ENCODE measurements at regions not wholly inside any gene's neighbourhood (a gene's known extent, or its start where the extent isn't known, plus 50 kb on each side); places are given as distances from the start of the nearest gene placed in this dataset.
"Not testable (repeated sequence)": the region's sequence is repeated elsewhere in the genome, so short reads cannot be mapped to it uniquely, and the experiment has no call there.

DNA sequence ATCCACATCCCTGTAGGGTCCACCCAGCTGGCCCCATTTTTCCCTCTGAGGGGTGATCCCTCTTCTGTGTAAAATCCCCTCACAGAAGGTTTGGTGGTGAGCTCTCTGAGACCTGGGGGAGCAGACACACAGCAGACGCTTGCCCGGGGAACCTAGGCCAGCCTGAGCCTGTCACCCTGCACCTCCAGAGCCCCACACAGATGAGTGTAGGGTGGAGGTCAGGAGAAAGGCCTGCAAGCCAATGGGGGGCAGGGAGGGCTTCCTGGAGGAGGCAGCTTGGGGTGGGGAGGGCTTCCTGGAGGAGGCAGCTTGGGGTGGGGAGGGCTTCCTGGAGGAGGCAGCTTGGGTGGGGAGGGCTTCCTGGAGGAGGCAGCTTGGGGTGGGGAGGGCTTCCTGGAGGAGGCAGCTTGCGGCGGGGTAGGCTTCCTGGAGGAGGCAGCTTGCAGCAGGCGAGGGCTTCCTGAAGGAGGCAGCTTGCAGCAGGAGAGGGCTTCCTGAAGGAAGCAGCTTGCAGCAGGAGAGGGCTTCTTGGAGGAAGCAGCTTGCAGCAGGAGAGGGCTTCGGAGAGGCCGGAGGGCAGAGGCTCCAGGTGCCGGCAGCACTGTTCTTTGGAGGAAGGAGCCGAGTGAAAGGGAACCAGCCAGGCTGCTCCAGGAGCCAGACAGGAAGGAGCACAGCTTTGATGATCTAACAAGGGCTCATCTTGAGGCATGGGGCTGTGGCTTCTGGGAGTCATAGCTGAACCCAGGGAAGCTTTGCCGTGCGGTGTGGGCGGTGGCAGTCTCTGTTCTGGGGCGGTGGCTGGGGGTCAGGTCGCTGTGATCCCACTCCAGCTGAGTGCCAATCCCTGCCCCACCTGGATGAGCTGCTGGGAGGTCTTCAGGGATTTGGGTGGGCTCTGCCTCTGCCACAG is 83.7 kb upstream of the ZNF469 start:
- DNase-seq (ENCODE audit: low read depth in 1 of 2, low spot score in 1 of 2): no peak

GRCh38 chr16:88299751-88300462 is 82.9 kb upstream of the ZNF469 start:
- DNase-seq (ENCODE audit: low read depth in 1 of 2, low spot score in 1 of 2): no peak

DNA sequence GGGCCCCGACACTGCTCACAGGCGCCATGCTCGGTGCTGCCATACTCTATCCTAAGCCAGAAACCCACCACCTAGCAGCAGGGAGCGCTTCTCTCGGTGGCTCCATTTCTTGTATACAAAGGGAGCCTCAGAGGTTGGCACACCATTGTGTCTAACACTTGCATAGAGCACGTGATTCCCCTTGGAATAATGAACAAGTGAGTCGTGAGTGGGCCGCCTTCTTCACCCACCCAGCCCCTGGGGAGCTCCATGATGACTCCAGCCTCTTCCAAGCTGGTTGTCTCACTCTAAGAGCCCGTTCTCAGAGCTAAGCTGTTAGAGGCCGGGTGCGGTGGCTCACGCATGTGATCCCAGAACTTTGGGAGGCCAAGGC is 82.3 kb upstream of the ZNF469 start:
- no peak for DNase-seq (ENCODE audit: low read depth in 1 of 2, low spot score in 1 of 2)

DNA sequence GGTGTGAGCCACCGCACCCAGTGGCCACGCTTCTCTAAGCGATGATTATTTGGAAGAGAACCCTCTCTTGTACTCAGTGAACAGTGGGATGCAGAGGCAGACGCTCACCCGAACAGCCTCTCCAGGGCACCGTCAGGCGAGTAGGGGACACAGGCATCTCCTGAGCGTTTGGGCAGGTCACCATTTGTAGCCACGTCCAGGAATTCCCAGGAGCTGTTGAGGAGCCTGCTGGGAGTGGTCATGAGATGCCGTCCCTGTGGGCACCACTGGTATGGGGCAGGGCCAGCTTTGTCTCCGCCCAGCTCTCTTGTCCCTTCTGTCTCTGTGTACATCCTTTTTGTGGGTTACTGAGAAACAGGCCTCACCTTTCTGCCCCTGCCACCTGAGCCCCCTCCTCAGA is 81.3 kb upstream of the ZNF469 start:
- no peak for DNase-seq (ENCODE audit: low read depth in 1 of 2, low spot score in 1 of 2)

GRCh38 chr16:88301886-88302285 is 80.9 kb upstream of the ZNF469 start:
- DNase-seq (ENCODE audit: low read depth in 1 of 2, low spot score in 1 of 2): no peak

DNA sequence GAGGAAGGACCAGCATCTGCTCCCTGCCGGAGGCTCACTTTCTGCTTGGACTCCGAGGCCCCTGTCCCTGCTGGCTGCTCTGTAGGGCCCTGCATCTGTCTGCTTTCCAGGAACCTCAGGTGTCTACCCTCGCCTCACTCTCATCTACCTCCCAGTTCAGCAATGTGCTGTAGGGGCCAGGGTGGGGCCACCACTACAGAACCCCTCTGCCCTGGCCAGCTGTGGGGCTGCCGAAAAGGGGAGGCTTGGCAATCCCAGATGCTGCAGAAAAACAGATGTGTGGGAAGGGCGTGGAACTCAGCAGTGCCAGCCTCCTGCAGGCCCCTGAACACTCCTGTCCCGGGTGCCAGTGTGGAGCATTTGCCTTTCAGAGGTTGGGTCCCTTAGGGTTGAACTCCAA is 80.1 kb upstream of the ZNF469 start:
- no peak for DNase-seq (ENCODE audit: low read depth in 1 of 2, low spot score in 1 of 2)

- no peak for DNase-seq (ENCODE audit: low read depth in 1 of 2, low spot score in 1 of 2)
These were observed 79.4 kb upstream of the ZNF469 start for GRCh38 chr16:88303405-88303804.

DNA sequence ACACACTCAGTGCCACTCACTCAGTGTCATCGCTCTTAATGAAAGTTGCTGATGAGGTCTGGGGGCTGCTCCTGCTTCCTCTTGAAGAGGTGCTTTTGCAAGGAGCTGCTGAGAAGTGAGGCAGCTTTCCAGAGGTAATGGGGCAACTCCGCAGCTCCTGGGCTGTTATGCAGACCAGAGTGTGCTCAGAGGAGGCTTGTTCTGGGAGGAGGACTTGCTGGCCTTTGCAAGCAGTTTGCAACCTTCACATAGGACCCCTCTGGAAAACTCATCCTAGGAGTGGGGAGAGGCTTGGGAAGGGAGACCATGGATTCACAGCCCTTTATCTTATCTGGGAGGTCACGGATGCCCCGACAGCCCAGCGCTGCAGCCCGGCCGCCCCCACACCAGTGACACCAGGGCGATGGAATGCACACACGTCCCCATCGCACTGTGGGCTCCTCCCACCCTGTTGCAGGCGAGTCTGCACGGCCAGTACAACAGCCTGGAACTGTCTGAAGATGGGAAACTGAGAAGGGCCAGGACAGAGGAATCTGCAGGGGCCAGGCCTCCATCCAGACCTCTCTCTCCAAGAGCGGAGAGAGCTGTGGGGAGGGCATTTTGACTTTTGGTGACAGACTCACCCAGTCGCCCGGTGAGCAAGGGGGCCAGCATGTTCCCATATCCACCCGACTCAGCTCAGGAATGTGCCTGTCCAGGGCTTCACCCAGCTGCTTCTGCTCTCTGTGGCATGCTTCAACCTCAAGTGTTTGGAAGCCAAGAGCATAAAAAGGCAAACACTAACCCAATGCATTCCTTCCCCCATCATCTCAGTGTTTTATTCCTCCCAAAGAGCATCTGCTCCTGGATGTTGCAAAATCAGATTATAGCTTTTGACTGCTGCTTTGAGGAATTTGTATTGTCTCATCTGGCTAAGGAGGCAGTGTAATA is 78.6 kb upstream of the ZNF469 start:
- no peak for DNase-seq (ENCODE audit: low read depth in 1 of 2, low spot score in 1 of 2)

GRCh38 chr16:88305176-88305575 is 77.6 kb upstream of the ZNF469 start:
- DNase-seq (ENCODE audit: low read depth in 1 of 2, low spot score in 1 of 2): no peak

DNA sequence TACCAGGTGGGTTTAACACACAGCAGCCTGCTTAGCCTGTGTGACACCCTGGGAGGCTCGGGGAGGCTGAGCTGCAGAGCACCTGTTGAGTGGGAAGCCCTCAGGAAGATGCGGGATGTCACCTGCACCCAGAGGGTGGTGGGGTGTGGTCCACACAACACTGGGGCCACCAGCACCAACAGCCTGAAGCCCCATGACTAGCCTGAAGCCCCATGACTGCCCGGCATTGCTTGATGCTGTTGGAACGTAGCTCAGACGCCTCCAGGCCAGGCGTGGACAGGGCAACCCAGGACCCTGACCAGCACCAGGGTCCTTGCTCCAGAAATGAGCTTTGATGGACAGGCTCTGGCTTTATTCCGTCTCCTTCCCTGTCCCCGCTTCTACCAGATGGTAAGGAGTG is 76.3 kb upstream of the ZNF469 start:
- DNase-seq (ENCODE audit: low read depth in 1 of 2, low spot score in 1 of 2): no peak

DNA sequence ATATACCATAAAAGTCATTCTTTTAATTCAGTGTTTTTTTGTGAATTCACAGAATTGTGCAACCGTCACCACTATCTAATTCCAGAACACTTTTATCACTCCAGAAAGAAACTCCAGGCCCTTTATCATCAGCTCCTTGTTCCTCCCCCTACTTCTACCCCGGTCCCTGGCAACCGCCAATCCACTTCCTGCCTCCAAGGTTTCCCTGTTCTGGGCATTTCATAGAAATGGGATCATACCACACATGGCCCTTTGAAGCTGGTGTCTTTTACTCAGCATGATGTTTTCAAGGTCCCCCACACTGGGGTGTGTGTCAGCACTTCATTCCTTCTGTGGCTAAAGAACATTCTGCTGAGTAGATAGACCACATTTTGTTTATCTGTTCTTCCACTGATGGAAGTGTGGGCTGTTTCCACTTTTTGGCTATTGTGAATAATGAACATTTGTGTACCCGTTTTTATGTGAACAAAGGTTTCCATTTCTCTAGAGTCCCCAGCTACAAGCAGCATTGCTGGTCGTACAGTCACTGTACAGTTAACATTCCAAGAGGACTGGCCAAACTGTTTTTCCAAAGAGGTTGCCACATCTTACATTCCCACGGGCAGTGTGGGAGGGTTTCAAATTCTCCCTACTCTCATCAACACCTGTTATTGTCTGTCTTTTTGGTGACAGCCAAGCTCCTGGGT is 75.8 kb upstream of the ZNF469 start:
- no peak for DNase-seq (ENCODE audit: low read depth in 1 of 2, low spot score in 1 of 2)

DNA sequence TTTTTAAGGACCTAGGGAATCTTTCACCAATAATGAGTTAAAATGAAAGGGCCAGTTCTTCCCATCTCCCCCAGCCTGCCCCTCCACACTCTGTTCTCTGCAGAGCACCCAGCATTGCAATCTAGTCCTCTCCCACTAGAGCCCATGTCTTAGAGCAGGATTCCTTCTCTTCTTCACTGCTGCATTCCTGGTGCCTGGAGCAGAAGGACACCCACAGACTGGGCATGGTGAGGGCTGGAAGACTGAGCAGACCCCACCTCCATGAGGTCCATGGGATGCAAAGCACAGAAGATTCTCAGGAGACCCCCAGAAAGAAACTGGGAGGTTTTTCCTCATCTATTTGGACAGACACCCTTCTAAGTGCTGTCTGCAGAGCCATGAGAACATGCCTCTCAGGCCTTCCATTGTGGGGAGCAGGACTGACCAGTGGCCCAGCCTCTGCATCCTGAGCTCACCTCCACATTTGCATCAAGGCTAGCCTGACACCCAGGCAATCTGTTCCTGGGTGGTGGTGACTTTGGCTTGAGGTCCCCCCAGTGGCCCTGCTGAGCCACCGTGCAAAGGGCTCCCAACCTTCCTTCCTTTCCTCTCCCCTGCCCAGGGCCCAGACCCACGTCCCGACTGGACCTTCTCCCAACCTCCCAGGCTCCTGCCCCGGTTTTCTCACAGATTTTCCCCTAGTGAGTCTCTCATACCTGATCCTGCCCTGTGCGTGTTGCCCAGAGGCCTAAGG is 74.2 kb upstream of the ZNF469 start:
- DNase-seq (ENCODE audit: low read depth in 1 of 2, low spot score in 1 of 2): no peak

DNA sequence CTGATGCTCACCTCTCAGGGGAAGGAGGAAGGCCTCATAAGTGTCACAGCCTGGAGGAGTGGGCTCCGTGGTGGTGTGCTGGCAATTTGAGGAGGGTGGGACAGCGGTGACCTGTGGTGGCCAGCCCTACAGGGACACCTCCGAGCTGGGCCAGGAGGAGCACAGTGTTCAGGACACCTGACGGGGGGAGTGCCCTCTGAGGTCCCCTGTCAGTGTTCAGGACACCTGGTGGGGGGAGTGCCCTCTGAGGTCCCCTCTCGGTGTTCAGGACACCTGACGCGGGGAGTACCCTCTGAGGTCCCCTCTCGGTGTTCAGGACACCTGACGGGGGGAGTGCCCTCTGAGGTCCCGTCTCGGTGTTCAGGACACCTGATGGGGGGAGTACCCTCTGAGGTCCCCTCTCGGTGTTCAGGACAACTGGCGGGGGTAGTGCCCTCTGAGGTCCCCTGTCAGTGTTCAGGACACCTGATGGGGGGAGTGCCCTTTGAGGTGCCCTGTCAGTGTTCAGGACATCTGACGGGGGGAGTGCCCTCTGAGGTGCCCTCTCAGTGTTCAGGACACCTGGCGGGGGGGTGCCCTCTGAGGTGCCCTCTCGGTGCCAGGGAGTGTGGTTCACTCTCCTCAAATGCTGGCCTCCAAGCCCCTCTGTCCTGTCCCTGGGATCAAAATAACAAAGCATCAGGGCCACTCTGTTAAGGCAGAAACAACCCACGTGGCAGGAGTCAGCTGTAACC is 73.4 kb upstream of the ZNF469 start:
- DNase-seq (ENCODE audit: low read depth in 1 of 2, low spot score in 1 of 2): no peak

DNA sequence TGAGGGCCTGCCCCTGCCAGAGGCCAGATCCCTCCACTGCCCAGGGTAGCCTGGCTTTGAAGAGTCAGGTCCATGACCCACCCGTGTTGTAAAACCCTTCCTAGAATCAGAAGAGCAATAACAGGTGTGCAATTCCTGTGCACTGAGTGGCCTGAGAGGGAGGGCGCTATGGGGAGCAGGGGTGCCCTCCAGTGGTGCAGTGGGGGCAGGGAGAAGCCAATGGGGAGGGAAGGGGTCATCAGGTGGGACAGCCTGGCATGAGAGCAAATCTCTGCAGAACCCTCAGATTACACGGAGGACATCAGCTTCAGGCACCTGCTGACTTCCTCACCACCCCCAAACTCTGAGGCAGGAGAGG is 72.9 kb upstream of the ZNF469 start:
- no peak for DNase-seq (ENCODE audit: low read depth in 1 of 2, low spot score in 1 of 2)

DNA sequence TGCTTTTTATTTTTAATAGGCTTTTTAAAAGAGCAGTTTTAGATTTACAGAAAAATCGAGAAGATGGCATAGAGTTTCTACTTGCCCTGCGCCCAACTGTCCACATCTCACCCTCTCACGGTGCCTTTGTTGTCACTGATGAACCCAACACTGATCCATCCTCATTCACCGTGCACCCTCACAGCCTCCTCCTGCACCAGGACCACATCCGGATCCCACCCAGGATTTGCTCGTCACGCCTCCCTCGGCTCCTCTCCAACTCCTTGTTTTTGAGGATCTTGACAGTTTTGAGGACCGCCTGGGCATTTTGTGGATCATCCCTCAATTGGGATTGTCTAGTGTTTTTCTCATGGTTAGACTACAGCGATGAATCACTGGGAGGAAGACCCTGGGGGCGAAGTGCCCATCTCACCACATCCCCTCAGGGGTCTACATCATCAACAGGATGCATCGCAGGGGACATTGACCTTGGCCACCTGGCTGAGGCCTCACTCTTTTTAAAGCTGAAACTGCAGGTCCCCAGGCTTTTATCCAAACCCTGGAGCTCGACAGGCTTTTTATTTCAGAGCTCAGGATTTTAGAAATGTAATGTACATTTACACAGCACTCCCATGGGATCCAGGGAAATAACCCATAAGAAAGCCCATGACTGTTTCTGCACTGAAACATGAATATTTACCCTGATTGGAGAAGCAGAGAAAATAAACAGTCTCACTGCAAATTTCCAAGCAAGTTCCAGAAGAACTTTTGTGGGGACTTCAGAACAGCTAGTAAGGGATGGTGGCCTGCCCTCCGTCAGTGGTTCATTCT is 71.8 kb upstream of the ZNF469 start:
- DNase-seq (ENCODE audit: low read depth in 1 of 2, low spot score in 1 of 2): no peak

GRCh38 chr16:88311860-88312259 is 70.9 kb upstream of the ZNF469 start:
- not testable (repeated sequence) for DNase-seq (ENCODE audit: low read depth in 1 of 2, low spot score in 1 of 2)

DNA sequence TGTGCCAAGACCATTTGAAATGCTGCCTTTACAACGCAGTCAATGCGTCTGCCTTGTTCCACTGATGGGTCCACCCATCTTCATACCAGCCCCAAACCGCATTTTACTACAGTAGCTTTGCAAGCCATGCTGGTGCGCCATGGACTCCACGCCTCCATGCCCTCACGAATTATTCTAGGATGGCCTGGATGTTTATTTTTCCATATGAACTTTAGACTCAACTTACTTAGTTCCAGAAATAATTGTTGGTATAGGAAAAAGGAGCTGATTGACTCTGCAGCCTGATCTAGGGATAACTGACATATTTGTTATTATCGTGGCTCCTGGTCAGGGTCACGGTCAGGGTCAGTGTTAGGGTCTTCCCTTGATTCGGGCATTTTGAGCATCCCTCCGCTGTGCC is 70.0 kb upstream of the ZNF469 start:
- no peak for DNase-seq (ENCODE audit: low read depth in 1 of 2, low spot score in 1 of 2)

GRCh38 chr16:88314991-88315542 is 67.7 kb upstream of the ZNF469 start:
- DNase-seq (ENCODE audit: low read depth in 1 of 2, low spot score in 1 of 2): no peak
